ENCODE measurements at regions not wholly inside any gene's neighbourhood (a gene's known extent, or its start where the extent isn't known, plus 50 kb on each side); places are given as distances from the start of the nearest gene placed in this dataset.
"Not testable (repeated sequence)": the region's sequence is repeated elsewhere in the genome, so short reads cannot be mapped to it uniquely, and the experiment has no call there.

DNA sequence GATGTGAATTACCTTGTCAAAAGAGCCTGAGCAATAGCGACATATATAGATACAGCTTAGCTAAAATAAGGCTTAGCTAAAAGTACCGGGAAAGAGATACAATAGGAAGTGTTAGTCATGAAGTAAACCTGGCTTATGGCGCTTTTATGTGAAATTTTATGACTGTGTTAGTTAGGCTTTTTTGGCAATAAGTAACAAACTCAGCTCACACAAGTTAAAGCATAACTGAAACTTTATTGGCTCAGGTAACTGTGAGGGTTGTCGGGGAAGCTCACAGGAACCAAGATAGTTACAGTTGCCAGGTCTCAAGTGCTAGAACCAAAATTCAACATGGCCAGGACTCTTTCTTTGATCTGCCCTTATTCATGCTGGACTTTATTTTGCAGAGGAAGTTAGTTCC is 925.0 kb upstream of the GYPC start:
- no peak for DNase-seq

DNA sequence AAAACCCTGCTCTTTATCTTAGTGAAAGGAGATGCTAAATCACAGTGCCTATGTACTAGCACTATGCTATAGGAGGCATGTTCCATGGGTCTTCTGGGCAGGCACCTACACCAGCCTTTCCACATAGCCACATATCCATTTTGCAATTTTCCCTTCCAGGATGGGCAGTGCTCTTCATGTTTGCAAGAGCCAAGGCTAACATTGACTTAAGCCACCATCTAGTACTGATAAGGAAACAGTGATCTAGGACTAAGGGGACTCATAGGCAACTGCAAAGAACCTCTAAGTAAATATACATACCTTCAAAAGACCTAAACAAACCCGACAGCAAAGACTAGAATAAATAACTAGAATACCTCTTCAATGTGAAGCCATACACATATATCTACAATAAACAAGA is 919.7 kb upstream of the GYPC start:
- no peak for DNase-seq

DNA sequence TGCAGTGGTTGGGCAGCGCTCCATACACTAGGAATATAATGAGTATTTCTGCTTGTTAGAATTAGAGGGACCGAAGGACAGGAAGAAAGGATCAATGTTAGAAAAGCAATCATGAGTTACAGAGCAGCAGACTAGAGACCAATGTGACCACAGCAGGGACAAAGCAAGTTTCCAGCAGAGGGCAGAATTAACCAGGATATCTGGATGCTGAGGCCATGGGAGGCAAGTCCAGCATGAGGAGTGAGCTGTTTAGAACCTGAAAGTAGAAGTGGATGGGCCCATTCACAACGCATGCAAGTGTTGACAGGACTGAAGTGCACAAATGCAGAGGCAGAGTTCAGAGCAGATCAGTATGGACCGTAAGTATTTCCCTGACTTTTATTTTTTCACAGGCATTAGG is 910.4 kb upstream of the GYPC start:
- no peak for DNase-seq

DNA sequence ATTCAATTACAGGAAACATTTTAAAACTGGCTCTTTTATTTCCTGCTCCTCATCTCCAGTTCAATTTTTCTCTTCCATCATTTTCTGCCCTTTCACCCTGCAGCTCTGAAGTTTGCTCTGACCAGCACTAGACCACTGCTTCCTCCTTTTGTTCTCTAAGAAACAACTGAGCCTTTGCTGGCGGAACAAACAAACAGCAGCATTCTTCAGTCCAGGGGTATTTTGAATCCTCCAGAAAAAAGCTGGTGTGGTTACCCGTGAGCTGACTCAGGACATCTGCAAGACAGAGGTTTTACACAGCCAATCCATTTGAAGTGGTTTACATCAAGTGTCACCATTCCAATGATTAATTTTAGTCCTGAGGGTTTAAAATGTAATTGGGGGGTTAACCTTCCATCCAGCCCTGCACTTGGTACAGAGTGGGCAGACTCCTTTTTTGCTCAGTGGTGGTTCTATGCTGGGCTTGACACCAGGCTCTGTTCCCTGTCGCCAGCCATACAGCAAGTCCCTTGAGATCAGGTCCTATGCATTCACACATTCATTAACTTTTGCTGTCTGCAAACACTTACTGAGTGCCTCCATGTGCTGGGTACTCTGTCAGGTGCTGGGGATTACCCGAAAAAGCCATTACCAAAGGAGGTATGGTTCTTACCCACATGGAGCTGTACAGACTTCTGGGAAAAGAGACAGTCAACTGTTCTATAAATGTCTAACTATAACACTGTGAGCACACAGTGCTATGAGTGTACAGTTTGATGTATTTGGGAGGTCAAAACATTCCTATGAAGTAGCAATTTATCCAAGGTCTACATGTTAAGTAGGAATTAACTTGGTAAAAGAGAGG is 909.4 kb upstream of the GYPC start:
- DNase-seq: no peak

DNA sequence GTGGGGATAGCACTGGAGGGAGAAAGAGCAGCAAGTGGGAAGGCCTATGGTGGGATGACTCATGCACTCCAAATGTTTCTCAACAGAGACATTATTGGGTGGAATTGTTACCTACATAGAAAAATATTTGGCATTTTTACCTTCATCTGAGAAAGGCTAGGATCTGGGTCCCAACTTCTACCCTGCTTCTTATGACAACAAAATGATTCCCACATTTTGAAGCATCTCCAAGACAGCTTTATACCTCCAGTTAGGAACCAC is 908.9 kb upstream of the GYPC start:
- DNase-seq: no peak

DNA sequence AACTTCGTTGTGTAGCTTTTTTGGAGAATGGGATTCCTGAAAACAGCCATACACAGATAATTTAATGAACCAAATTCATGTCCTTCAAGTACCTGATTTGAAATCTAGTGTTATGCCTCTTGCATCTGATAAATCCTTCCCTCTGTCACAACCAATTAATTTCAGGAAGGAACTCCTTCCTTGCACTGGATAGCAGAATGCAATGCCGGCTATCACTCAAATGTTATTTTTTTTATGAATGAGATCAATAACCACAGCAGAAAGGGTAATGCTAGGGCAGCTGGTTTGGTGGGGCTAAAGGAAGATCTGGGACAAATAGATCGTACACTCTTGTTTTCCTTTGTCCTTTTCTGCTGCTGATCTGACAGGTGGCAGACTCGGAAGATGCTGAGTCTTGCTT is 899.5 kb upstream of the GYPC start:
- DNase-seq: no peak

DNA sequence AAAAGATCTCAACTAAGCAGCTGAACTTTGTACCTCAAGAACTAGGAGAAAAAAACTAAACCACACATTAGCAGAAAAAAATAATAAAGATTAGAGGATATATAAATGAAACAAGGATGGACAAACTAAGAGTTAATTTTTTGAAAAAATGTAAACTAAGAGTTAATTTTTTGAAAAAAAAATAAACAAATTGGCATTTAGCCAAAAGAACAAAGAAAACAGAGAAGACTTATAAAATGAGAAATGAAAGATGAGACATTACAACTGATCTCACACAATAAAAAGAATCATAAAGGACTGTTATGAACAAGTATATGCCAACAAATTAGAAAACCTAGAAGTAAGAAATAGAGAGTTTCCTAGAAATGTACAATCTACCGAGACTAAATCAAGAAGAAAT is 859.2 kb upstream of the GYPC start:
- DNase-seq: no peak

DNA sequence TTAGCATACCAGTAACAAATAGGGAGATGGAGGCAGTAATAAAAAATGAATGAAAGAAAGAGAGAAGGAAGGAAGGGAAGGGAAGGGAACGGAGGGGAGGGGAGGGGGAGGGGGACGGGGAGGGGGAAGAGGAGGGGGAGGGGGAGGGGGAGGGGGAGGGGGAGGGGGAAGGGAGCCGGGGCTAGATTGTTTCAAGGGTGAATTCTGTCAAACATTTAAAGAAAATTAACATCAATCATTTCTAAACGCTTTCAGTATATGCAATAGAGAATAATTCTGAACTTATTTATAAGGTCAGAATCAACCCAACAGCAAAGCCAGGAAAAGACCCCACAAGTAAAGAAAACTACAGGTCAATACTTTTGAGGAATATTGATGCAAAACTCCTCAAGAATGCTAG is 858.8 kb upstream of the GYPC start:
- no peak for DNase-seq

DNA sequence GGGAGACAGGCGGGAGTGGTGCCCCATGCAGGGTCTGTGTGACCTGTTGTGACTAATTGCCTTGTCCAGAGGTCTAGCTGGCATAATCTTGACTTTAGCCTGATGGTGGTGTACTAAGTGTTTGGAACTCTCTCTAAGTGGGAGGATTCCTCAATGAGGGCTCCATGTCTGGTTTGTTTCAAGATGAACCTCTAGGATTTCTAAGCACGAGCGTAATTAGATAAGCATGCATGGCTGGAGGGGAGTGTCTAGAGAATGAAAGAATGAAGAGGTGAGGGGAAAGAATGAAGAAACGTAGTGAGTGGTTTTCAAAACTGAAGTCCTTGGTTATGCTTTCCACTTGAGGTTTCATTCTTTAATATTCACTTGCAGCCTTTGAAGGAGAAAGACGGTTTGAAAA is 833.2 kb upstream of the GYPC start:
- DNase-seq: no peak

DNA sequence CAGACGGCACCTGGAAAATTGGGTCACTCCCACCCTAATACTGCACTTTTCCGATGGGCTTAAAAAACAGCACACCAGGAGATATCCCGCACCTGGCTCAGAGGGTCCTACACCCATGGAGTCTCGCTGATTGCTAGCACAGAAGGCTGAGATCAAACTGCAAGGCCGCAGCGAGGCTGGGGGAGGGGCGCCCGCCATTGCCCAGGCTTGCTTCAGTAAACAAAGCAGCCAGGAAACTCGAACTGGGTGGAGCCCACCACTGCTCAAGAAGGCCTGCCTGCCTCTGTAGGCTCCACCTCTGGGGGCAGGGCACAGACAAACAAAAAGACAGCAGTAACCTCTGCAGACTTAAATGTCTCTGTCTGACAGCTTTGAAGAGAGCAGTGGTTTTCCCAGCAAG is 830.2 kb upstream of the GYPC start:
- not testable (repeated sequence) for DNase-seq

DNA sequence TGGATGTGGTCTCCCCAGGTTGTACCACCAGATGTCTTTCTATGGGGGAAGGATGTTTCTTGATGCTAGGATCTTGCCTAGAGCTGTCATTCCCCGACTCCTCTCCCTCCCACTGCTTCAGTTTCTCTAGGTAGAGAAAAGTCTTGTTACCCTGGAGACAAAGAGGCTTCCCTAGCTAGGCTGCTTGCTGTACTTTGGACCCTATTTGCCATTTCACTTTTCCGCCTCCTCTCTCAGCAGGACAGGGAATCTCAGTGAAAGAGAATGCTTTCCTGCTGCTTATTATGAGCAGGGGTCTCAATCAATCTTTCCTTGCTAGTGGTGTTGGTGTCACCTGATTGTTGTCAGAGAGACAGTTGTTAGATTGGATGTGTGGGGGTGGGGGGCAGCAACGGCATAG is 818.8 kb upstream of the GYPC start:
- no peak for DNase-seq

DNA sequence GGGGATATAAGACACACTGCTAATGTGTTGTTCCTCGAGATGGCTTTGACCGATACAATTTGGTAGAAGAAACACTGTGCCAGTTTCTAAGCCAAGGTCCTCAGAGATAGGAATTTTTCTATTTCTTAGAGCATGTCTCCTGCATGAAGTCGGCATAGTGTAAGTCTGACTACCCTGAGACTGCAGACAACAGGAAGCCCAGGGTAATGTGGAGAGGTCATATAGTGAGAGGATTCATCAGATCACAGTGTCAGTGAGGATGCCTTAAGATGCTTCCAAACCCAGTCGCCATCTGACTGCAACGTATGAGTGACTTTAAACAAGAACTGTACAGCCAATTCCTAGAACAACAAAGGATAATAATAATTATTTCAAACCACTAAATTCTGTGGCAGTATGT is 818.3 kb upstream of the GYPC start:
- no peak for DNase-seq

DNA sequence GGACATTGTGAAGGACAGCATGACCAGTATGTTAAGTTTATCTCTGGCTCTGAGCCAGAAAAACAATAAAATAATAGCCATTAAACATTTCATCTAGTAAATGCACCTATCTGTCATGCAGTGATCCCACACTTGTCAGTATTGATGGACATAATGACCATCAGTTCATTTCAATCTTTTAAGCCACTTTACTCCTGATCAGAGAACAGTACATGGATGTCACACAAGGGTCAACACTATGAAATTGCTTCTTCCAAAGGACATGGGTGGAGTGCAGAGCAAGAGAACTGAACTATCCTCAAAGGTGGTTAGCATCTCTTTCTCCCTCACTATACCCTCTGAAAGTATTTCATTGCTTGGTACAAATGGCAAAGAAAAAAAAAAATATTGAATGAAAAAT is 816.0 kb upstream of the GYPC start:
- no peak for DNase-seq

DNA sequence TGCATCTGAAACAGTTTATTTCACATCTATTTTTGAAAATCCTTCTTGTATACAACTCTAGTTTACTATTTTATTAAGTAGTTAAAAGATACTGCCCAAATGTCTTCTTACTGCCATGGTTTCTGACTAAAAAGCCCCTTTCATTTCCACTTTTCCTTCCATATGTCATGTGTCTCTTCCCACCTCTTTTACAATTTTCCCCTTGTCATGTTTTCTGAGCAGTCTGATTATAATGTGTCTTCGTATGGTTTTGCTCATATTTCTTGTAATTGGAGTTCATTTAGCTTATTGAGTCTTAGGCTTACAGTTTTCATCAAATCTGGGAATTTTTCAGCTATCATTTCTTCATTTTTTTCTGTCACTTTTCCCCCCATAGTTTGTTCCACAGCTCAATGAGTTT is 813.9 kb upstream of the GYPC start:
- no peak for DNase-seq

DNA sequence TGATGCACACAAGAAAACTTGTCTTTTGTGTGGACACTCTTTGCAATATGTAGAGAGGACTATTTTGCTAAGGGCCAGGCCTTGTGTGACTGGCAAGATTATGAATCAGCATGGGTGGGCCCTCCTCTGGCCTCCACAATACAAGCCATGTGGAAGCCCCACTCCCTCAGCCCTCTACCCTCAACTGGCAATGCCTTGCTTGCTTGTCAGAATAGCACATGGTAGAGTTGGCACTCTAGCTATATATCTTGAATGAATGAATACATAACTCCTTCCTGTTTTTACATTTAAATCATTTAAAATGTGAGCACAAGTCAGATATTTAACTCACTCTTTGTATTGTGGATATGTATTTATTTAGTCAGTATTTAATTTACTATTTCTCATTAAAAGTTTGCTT is 805.4 kb upstream of the GYPC start:
- no peak for DNase-seq

DNA sequence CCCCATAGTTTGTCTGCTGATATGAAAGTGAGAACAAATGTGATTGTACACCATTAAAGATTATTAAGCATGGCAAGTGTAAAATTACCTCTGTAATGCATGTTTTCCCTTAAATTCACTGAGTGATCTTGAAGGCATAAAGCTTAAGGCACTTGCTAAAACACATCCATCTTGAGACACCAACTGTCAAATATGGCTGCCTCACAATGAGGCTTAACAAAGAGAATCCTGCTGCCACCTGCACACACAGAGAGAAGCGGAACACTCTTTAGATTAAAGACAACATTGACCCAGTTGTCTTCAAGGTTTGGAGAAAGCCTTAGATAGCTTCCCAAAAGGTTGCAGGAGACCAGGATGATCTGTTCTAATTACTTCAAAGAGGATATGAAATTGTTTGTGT is 803.6 kb upstream of the GYPC start:
- no peak for DNase-seq

DNA sequence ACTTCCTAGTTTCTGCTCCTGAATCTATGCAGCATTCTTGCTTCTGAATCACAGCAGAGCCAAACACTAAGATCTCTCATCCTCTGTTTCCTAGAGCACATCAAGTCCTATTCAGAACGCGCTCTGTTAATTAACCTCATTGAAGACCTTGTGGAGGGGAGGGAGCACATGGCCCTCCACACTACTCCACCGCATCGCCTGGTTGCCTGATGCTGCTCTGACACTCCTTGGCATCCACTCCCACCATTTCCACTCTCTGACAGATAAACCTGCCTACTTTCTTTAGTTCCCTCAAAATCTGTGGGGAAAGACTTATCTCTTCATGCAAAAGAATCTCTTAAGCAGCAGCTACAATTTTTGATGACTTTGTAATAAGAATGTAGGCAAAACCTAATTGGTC is 802.3 kb upstream of the GYPC start:
- DNase-seq: no peak

DNA sequence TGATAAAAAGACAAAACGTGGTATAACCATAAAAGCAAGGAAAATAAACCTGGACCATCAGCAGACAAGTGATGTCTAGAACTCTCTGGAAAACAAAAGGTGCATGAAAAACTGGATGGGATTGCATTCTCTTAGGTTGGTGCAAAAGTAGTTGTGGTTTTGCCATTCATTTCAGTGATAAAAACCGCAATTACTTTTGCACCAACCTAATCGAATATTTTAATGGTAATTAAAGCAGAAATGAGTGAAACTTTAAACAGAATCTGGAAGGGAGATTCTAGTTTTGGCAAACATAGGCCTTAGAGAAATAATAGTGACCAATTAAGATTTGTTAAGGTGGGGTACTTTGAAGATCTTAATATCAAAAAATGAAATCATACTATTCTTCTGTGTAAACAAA is 800.8 kb upstream of the GYPC start:
- no peak for DNase-seq

DNA sequence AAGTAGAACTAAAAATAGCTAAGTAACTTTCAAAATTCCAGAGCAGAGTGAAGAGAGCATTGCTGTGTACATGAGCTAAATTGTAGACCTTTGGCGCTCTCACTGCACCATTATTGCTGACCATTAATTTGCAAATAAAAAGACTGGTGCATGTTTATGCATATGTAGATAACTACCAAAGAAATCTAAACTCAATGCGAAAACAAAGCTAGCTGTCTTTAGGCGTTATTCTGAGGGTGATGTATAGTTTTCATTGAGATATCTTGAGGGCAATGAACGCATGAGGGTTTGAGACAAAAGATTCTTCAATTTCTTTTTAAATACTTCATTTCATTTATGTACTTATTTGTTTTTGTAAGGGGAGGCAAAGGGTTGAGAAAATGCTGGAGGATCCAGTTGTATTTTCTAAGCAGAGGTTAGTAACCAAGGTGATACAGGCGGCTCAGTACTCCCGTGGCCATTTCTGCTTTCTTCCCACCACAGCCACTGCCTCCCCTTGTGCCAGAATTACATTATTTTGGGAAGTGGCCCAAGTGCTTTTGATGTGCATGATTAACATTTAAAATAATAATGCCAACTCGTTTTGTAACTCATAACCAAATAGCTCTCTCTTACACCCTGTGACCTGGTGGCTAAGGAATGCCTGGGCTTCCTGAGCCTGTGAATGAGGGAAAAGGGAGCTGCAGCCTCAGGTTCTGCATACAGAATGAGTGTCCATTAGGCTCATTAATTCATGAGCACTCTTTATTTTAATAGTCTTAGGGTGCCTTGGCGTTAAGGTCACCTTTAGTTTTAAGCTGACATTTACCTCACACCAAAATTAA is 797.8 kb upstream of the GYPC start:
- DNase-seq: no peak

DNA sequence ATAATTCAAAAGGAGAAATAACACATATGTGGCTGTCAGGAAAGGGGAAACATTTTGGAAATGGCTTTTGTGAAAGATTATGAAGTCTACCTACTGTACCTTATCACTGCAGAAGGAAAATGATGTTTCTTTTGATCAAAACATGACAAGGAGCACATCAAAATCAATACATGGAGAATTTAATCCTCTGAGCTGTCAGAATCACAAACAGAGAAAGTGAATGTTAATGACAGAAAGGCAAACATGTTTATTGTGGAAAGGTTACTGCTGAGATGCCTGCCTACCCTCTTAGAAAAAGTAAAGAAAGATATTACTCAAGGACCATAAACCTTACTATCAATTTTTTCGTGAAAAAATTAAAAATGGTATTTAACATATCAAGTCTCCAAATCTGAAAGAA is 794.5 kb upstream of the GYPC start:
- DNase-seq: no peak

DNA sequence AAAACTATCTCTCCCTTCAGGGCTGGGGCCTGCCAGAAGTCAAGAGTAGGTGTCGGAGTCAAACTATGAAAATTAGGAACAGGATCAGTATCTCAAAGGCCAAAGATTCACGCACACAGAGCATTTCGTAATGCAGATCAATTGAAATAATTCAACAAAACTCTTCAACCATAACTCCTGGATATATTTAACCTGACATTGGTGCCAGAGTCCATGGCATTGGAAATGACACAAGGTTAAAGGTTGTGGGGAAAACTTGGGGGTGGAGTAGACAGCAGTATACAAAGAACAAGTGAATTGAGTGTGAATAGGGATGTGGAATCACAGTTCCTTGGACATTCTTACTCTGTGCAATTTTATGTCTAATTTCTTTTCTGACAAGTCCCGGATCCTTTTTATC is 788.0 kb upstream of the GYPC start:
- no peak for DNase-seq

DNA sequence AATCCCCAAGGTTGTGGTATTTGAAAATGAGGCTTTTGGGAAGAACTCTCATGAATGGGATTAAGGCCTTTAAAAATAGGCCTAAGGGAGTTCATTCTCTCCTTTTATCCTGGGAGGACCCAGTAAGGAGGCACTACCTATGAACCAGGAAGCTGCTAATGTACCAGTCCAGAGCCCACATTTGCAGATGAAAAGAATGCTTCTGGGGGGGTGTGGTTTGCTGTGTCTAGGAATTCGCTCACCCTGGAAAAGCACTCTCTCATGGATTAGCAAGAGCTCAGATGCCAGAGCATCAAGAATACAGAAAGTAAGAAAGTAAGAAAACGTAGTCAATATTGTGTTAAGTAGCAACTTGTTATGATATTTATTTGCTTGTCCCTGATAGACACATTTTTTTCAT is 785.7 kb upstream of the GYPC start:
- no peak for DNase-seq

DNA sequence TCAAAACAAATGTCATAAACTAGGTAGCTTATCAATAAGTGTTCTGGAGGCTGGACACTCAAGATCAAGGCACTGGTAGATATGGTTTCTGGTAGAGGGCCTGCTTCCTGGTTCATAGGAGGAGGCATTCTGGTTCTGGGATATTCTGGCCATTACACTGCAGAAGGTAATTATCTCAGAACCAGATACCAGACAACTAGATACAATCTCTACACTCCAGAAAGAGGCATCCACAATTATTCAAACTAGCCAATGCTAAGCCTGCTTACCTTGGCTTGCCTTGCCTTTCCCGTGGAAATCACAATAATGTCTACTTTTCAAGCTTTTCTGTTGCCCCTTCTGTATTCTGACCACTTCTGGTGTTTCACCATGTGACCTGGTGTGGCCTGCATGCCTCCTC is 785.2 kb upstream of the GYPC start:
- no peak for DNase-seq

DNA sequence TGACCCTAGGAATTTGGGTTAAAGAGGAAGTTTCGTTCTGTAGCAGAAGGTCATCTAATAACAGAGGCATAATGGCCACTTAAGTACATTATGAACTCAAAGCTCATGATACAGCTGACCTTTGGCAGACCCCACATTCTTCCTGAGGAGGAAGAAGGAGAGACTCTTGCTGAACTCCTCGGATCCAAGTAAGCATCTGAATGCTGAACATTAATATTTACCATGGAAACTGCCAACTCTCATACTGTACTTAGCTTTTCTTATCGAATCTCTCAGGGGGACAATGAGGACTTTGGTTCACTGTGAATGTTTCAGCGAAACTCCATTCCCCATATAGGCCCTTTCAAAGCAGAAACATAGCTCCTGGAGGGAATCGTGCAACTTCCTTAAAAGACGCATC is 781.4 kb upstream of the GYPC start:
- no peak for DNase-seq

DNA sequence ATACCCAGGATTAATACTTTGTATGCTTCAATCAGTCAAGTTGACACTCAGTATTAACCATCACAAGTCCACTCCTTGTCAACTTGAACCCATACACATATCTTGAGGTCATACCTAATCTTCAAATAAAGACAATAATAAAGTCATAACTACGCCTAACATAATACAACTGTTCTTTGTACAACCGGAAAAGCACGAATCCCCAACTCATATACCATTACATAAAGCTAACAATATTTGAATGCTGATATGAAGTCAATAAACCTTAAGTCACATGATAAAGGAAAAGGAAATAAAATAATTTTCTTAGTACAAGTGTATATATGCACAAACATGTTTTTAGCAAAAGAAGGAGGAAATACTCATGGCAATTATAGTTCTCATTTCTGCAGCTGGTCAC is 770.6 kb upstream of the GYPC start:
- DNase-seq: no peak
